ENCODE measurements at regions not wholly inside any gene's neighbourhood (a gene's known extent, or its start where the extent isn't known, plus 50 kb on each side); places are given as distances from the start of the nearest gene placed in this dataset.

DNA sequence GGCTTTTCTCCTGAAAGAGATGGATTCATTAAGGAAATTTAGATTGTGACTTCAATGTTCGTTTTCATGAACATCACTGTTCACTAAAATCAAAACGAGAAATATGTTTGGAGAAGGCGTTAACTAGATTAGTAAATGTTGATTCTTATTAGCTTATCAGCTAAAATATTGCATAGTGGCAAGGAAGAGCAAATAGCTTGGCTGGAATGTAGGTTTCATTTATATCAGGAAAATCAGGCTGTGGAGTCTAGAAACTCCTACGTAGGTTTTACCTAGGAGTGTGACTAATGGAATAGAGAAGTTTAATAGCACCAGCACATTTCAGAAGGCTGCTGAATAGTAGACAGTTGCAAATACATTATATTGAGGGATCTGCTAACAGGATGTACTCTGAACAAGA lies 344.9 kb downstream of the LIG4 start:
- Histone ChIP-seq H3K4me3 (no peak overlapping the region), H3K4me1 (peaks cover 0 to 26% of the 10 kb centered on the region in 2 donors), H3K36me3 (no peaks in the 10 kb centered on the region), H3K27ac (no peak overlapping the region), H3K9me3 (no peaks in the 10 kb centered on the region), H3K27me3 (peaks cover 8 to 11% of the 10 kb centered on the region in 2 donors)
- DNase-seq (ENCODE audit: low spot score), result no peak
- TF ChIP-seq, protein P1, sequence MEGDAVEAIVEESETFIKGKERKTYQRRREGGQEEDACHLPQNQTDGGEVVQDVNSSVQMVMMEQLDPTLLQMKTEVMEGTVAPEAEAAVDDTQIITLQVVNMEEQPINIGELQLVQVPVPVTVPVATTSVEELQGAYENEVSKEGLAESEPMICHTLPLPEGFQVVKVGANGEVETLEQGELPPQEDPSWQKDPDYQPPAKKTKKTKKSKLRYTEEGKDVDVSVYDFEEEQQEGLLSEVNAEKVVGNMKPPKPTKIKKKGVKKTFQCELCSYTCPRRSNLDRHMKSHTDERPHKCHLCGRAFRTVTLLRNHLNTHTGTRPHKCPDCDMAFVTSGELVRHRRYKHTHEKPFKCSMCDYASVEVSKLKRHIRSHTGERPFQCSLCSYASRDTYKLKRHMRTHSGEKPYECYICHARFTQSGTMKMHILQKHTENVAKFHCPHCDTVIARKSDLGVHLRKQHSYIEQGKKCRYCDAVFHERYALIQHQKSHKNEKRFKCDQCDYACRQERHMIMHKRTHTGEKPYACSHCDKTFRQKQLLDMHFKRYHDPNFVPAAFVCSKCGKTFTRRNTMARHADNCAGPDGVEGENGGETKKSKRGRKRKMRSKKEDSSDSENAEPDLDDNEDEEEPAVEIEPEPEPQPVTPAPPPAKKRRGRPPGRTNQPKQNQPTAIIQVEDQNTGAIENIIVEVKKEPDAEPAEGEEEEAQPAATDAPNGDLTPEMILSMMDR (IDR thresholded peaks at IDR 0.05), result no peak

DNA sequence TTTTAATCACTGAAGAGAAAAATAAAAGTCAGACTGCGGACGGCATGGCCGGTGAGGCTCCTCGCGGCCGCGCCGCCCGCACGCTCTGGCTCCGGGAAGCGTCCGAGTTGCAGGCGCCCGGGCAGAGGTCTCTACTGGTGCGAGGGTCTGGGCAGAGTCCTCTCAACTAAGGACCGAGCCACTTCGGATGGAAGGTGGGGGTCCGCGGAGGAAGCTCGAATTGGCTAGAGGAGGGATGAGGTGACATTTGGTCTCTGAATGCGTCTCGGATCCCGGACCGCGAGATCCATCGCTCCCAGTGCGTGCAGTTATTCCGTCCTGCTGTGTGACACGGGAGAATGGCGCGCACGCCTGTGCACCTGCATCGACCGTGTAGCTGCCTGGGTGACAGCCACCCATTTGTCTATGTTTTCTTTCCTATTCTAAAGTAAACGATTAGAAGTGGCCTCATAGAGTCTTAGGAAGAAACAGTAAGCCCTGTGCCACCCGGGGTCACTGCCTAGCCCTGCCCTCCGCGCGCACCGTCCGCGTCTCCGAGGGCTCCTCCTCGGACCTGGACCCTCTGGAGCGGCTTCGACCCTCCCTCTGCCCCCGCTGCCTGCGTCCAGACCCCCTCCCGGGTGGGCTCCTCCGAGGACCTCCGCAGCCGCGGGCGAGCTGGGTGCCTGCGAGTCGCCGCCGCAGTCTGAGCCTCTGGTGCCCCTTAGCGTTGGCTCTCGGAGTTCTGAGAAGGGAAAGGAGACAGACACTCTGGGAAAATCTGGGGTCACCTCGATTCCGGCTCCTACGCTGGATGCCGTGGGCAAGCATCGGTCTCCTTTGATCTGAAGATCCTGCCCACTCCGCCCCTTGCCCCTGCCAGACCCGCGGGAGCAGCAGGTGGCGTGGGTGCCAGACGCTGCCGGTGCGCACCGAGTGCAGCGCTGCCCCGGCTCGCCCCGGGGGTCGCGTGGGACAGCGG lies 347.4 kb downstream of the LIG4 start:
- TF ChIP-seq, protein P1 (IDR thresholded peaks at IDR 0.05), result peak in 1 of 2 donors; percentile 25
- no peak overlapping the region for H3K27ac ChIP-seq
- H3K36me3 ChIP-seq, result no peaks in the 10 kb centered on the region
- peaks cover 9 to 11% of the 10 kb centered on the region in 2 donors for H3K27me3 ChIP-seq
- no peaks in the 10 kb centered on the region for H3K9me3 ChIP-seq
- H3K4me1 ChIP-seq, result peaks cover 0 to 26% of the 10 kb centered on the region in 2 donors
- H3K4me3 ChIP-seq, result peak overlapping the region; percentile 11 to 45
- DNase-seq (ENCODE audit: low spot score), result no peak

DNA sequence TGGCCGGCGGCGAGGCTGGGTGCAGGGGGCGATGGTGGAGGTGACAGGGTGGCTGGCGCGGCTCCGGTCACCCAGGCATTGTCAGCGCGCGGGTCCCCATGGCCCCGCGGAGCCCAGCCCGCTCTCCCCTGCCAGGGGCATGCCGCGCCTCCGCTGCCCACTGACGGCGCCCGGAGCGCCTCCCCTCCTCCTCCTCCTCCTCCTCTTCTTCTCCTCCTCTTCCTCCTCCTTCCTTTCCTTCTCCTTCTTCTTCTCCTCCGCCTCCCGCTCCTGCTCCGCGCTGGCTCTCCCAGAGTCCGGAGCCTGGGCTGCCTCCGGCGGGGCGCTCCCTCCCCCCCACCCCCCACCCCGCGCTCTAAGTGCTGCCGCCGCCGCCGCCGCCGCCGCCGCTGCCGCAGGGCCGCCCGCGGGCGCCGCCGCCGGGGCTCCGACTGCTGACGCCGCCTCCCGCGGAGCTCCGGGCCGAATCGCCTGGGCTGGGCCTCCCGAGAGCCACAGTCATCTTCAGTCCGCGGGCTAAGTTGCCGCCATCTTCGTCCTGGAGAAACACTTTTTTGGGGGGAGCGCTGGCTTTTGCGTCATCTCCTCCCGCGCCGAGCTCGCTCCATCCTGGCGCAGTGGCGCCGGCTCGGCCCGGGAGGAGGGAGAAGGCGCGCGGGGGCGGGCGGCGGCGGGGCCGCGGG lies 348.3 kb downstream of the LIG4 start:
- H3K4me3 ChIP-seq, result peak overlapping the region; percentile 11 to 45
- H3K4me1 ChIP-seq, result peaks cover 0 to 26% of the 10 kb centered on the region in 2 donors
- H3K9me3 ChIP-seq, result no peaks in the 10 kb centered on the region
- peaks cover 9 to 11% of the 10 kb centered on the region in 2 donors for H3K27me3 ChIP-seq
- H3K27ac ChIP-seq, result no peak overlapping the region
- TF ChIP-seq, protein P1 (IDR thresholded peaks at IDR 0.05), result no peak
- DNase-seq (ENCODE audit: low spot score), result no peak
- no peaks in the 10 kb centered on the region for H3K36me3 ChIP-seq

DNA sequence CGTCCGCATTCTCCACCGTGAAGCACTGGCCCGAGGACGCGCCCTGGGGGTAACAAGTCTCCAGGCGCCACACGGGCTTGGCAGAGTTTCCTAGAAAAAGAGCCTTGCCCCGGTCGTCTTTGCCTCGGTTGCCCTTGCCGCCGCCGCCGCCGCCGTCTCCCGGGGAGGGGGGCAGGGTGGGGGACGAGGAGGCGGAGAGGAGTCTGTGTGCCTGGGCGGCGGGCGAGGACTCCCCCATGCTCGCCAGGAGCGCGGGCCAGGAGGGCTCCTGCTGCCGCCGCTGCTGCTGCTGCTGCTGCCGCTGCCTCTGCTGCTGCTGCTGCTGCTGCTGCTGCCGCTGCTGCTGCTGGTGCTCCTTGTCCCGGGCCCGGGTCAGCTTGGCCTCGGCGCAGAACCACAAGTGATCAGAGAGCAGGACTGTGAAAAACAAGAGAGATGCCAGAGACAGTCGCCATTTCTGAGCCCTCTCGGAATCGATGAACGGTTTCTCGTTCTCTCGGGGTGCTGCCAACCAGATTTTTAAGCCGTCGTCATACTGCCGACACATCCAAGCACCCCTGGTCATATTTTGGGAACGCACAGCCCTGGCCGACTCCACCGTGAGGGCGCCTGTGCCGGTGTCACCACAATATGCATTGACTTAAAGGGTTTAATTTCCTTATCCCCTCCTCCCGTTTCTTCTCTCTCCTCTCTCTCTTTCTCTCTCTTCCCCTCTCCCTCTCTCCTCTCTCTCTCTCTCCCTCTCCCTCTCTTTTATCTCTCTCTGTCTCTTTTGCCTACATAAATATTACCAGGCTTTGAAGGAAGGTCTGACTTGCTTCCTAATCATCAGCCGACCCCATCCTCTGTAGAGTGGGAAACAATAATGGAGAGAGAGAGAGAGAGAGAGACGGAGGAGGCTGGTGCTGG lies 349.1 kb downstream of the LIG4 start:
- TF ChIP-seq, protein P1 (IDR thresholded peaks at IDR 0.05), result no peak
- Histone ChIP-seq H3K36me3 (no peaks in the 10 kb centered on the region), H3K9me3 (no peaks in the 10 kb centered on the region), H3K27me3 (peaks cover 9 to 11% of the 10 kb centered on the region in 2 donors), H3K4me1 (peaks cover 0 to 26% of the 10 kb centered on the region in 2 donors), H3K4me3 (peak overlapping the region; percentile 11 to 45), H3K27ac (no peak overlapping the region)
- DNase-seq (ENCODE audit: low spot score), result no peak

DNA sequence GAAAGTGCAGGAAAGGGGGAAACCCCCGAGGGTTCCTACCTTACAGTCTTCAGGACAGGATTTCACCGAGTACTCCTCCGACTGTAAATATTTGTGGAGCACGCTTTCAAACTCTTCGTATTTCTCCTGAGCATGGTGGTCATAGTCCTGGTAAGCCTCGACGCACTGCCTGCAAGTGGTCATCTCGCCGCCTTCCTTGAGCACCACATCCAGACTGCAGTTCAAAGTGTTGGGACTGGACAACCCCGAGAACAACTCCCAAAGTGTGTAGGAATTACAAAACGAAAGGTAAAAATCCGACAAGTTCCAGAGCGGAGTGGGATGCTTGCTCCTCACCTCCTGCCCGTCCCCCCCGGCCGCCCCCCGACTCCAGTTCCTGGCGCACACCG lies 349.7 kb downstream of the LIG4 start:
- TF ChIP-seq, protein P1 (IDR thresholded peaks at IDR 0.05), result no peak
- DNase-seq (ENCODE audit: low spot score), result no peak
- peak overlapping the region in 1 of 2 donors; percentile 45 for H3K4me3 ChIP-seq
- H3K9me3 ChIP-seq, result no peaks in the 10 kb centered on the region
- no peaks in the 10 kb centered on the region for H3K36me3 ChIP-seq
- H3K27ac ChIP-seq, result no peak overlapping the region
- H3K4me1 ChIP-seq, result peaks cover 0 to 26% of the 10 kb centered on the region in 2 donors
- peaks cover 9 to 11% of the 10 kb centered on the region in 2 donors for H3K27me3 ChIP-seq
